Keratinocyte (primary cell): ENCODE measurements at regions not wholly inside any gene's neighbourhood (a gene's known extent, or its start where the extent isn't known, plus 50 kb on each side); places are given as distances from the start of the nearest gene placed in this dataset.

ENCODE experiments used
- DNase-seq: peaks from one replicate; pipeline ENCODE4 v3.0.0-alpha.2; 2011; ENCODE audit warnings: low read depth, missing footprints, low spot score
- FAIRE-seq: peaks from 2 replicates; lab custom pipeline; 2011; peaks lifted over from hg19 to GRCh38; lab: Jason Lieb, UNC
- H2AFZ ChIP-seq: 2 replicates; pipeline ENCODE4 v1.6.0; 2012; ENCODE audit warnings: low read length, control low read depth, inconsistent platforms; ENCODE audit not compliant: control insufficient read depth
- H3K27ac ChIP-seq: 2 replicates; pipeline ENCODE4 v1.5.1; 2011; ENCODE audit warnings: low read length; ENCODE audit not compliant: control insufficient read depth, insufficient read depth
- H3K27me3 ChIP-seq: 3 replicates; pipeline ENCODE4 v1.6.0; 2011; ENCODE audit warnings: low read length; ENCODE audit not compliant: control insufficient read depth, insufficient read depth; ENCODE audit errors: extremely low read depth
- H3K36me3 ChIP-seq, 2 experiments: 2 replicates in 1 of 2; 3 replicates in 1 of 2; pipeline ENCODE4 v1.5.1; 2011; ENCODE audit warnings: low read length in 2 of 2, mild to moderate bottlenecking in 1 of 2; ENCODE audit not compliant: control insufficient read depth in 2 of 2, insufficient read depth in 2 of 2; ENCODE audit errors: extremely low read depth in 1 of 2
- H3K4me1 ChIP-seq: 3 replicates; pipeline ENCODE4 v1.5.1; 2011; ENCODE audit warnings: low read length; ENCODE audit not compliant: control insufficient read depth, insufficient read depth; ENCODE audit errors: extremely low read depth
- H3K4me2 ChIP-seq: 3 replicates; pipeline ENCODE4 v1.6.0; 2011; ENCODE audit warnings: low read depth, low read length; ENCODE audit not compliant: control insufficient read depth, insufficient read depth; ENCODE audit errors: extremely low read depth
- H3K4me3 ChIP-seq, 3 experiments: fragments of 200-600 bp in 1 of 3; sonication (generic) in 1 of 3; 2 replicates in 2 of 3; 3 replicates in 1 of 3; pipeline ENCODE4 v1.5.1; 2011 to 2016; ENCODE audit warnings: low read length in 3 of 3, mild to moderate bottlenecking in 3 of 3, control low read depth in 2 of 3, inconsistent platforms in 1 of 3, low read depth in 1 of 3, mixed read lengths in 1 of 3, mixed run types in 1 of 3, moderate library complexity in 1 of 3; ENCODE audit not compliant: control insufficient read depth in 2 of 3, insufficient read depth in 2 of 3; ENCODE audit errors: extremely low read depth in 1 of 3
- H3K79me2 ChIP-seq: 2 replicates; pipeline ENCODE4 v1.6.0; 2012; ENCODE audit warnings: low read length; ENCODE audit not compliant: control insufficient read depth, insufficient read depth
- H3K9ac ChIP-seq: 3 replicates; pipeline ENCODE4 v1.6.0; 2011; ENCODE audit warnings: low read length; ENCODE audit not compliant: control insufficient read depth, insufficient read depth; ENCODE audit errors: extremely low read depth
- H3K9me1 ChIP-seq: 3 replicates; pipeline ENCODE4 v1.6.0; 2011; ENCODE audit warnings: low read length; ENCODE audit not compliant: control insufficient read depth, insufficient read depth; ENCODE audit errors: extremely low read depth
- H3K9me3 ChIP-seq: 2 replicates; pipeline ENCODE4 v1.5.1; 2012; ENCODE audit warnings: low read depth, low read length; ENCODE audit not compliant: control insufficient read depth
- H4K20me1 ChIP-seq: 3 replicates; pipeline ENCODE4 v1.6.0; 2011; ENCODE audit warnings: low read length; ENCODE audit not compliant: control insufficient read depth, insufficient read depth; ENCODE audit errors: extremely low read depth
- EZH2 ChIP-seq: IDR thresholded peaks from one replicate; pipeline ENCODE4 v1.6.1; 2012; ENCODE audit warnings: inconsistent platforms, mild to moderate bottlenecking, low read length, moderate library complexity
- dilution Hi-C: fragments of 300-500 bp; cut with MboI; formaldehyde crosslinking; loops from one replicate; pipeline ENCODE4 v1.7.0; 2020; ENCODE audit warnings: low sequenced_read_pairs; ENCODE audit not compliant: extremely low pct_ligation_motif_present
- TF ChIP-seq, protein P1 (sequence below), 3 experiments: IDR thresholded peaks in 1 of 3; conservative IDR thresholded peaks in 1 of 3; optimal IDR thresholded peaks in 1 of 3; 2 replicates in 2 of 3; 3 replicates in 1 of 3; pipeline versions ENCODE3 to v1.5.1; 2011; ENCODE audit warnings: low read length in 3 of 3, mild to moderate bottlenecking in 3 of 3, moderate library complexity in 2 of 3, control low read depth in 1 of 3, inconsistent platforms in 1 of 3; ENCODE audit not compliant: insufficient read depth in 2 of 3; ENCODE audit errors: extremely low read depth in 1 of 3

DNA sequence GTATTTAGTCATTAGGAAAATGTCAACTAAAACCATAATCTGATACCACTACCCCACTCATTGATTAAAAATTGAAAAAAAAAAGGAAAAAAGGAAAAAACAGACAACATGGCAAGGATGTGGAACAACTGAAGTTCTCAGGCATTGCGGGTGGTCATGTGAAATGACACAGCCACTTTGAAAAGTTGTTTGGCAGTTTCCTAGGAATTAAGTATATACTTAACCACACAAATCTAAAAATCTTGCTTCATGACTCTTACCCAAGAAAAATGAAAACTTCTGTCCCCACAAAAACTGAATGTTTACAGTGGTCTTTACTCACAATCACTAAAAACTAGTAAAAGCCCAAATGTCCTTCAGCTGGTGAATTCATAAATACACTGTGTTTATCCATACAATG lies 254.5 kb downstream of the AHR start:
- H4K20me1 ChIP-seq, result no peaks in the 10 kb centered on the region
- DNase-seq (no peak), FAIRE-seq (no peak)
- H3K4me1 ChIP-seq, result peaks cover 12% of the 10 kb centered on the region
- H3K4me2 ChIP-seq, result no peak overlapping the region
- no peaks in the 10 kb centered on the region for H3K36me3 ChIP-seq
- H3K27ac ChIP-seq, result no peak overlapping the region
- TF ChIP-seq EZH2, result no peak
- TF ChIP-seq, protein P1, sequence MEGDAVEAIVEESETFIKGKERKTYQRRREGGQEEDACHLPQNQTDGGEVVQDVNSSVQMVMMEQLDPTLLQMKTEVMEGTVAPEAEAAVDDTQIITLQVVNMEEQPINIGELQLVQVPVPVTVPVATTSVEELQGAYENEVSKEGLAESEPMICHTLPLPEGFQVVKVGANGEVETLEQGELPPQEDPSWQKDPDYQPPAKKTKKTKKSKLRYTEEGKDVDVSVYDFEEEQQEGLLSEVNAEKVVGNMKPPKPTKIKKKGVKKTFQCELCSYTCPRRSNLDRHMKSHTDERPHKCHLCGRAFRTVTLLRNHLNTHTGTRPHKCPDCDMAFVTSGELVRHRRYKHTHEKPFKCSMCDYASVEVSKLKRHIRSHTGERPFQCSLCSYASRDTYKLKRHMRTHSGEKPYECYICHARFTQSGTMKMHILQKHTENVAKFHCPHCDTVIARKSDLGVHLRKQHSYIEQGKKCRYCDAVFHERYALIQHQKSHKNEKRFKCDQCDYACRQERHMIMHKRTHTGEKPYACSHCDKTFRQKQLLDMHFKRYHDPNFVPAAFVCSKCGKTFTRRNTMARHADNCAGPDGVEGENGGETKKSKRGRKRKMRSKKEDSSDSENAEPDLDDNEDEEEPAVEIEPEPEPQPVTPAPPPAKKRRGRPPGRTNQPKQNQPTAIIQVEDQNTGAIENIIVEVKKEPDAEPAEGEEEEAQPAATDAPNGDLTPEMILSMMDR (optimal IDR thresholded peaks at IDR 0.05 in 1 of 3, IDR thresholded peaks at IDR 0.05 in 1 of 3, conservative IDR thresholded peaks at IDR 0.05 in 1 of 3; ENCODE audit: extremely low read depth in 1 of 3, insufficient read depth in 2 of 3, low read length in 3 of 3), result no peak
- H3K27me3 ChIP-seq, result no peaks in the 10 kb centered on the region
- H3K4me3 ChIP-seq, result no peak overlapping the region
- H2AFZ ChIP-seq, result no peak overlapping the region
- H3K79me2 ChIP-seq, result no peaks in the 10 kb centered on the region
- no peak overlapping the region for H3K9ac ChIP-seq
- H3K9me3 ChIP-seq, result no peaks in the 10 kb centered on the region
- H3K9me1 ChIP-seq, result no peaks in the 10 kb centered on the region
- dilution Hi-C loops, result no loop called here

DNA sequence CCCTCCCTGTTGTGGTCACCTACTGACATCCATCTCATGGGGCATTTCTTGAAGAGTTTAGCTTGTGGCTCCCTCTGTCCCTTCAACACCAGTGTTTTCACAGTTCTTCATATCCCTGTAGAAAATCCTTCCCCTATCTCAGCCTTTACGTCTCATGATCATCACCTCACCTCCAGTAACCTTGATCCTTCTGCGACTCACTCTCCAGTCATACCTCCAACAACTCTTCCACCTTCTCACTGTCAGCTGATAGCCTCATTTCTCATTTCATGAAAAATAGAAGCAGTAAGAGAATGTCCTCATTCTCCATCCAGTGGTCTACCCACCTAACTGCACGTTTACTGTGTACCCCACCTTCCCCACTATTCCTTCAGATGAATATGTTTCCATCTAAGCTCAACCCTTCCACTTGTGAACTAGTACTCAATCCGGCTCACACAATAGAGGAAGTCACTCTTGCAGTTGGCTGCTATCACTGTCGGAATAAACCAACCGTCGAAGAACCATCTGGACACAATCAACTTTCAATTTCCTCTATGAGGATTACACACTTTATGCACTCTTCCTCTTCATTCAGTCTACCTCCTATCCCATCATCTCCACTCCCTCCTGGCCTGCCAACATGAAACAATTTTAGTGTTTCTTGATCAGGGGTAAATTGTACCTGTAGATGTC lies 256.0 kb downstream of the AHR start:
- no peak overlapping the region for H3K4me3 ChIP-seq
- H3K4me2 ChIP-seq, result no peak overlapping the region
- no peaks in the 10 kb centered on the region for H3K9me1 ChIP-seq
- H3K27me3 ChIP-seq, result no peaks in the 10 kb centered on the region
- no peak overlapping the region for H2AFZ ChIP-seq
- no peak overlapping the region for H3K9ac ChIP-seq
- dilution Hi-C loops, result no loop called here
- no peaks in the 10 kb centered on the region for H3K36me3 ChIP-seq
- no peak for FAIRE-seq
- no peaks in the 10 kb centered on the region for H4K20me1 ChIP-seq
- peaks cover 19% of the 10 kb centered on the region for H3K4me1 ChIP-seq
- no peak overlapping the region for H3K27ac ChIP-seq
- TF ChIP-seq EZH2, result no peak
- TF ChIP-seq, protein P1 (optimal IDR thresholded peaks at IDR 0.05 in 1 of 3, IDR thresholded peaks at IDR 0.05 in 1 of 3, conservative IDR thresholded peaks at IDR 0.05 in 1 of 3; ENCODE audit: extremely low read depth in 1 of 3, insufficient read depth in 2 of 3, low read length in 3 of 3), result no peak
- no peaks in the 10 kb centered on the region for H3K9me3 ChIP-seq
- no peaks in the 10 kb centered on the region for H3K79me2 ChIP-seq
- no peak for DNase-seq
